Activated T-cell treated with anti-CD3 and anti-CD28 coated beads for 48 hours (primary cell): ENCODE measurements at regions not wholly inside any gene's neighbourhood (a gene's known extent, or its start where the extent isn't known, plus 50 kb on each side); places are given as distances from the start of the nearest gene placed in this dataset.
"Not testable (repeated sequence)": the region's sequence is repeated elsewhere in the genome, so short reads cannot be mapped to it uniquely, and the experiment has no call there.

Experiments
- DNase-seq: peaks from one replicate; pipeline ENCODE4 v3.0.0-alpha.2; 2020; ENCODE audit warnings: low read depth

- no peak for DNase-seq
Observed at GRCh38 chr10:56298941-56299340, 62.1 kb downstream of the ZWINT start.

GRCh38 chr10:56296618-56297017, 64.4 kb downstream of the ZWINT start:
- no peak for DNase-seq

GRCh38 chr10:56288403-56288802, 72.7 kb downstream of the ZWINT start:
- no peak for DNase-seq

GRCh38 chr10:56286096-56286495, 75.0 kb downstream of the ZWINT start:
- no peak for DNase-seq

- DNase-seq: no peak
Observed at GRCh38 chr10:56279270-56279669, 81.8 kb downstream of the ZWINT start.

GRCh38 chr10:56269181-56269580, 91.9 kb downstream of the ZWINT start:
- DNase-seq: no peak

- DNase-seq: no peak
Observed at GRCh38 chr10:56266120-56266519, 94.9 kb downstream of the ZWINT start.

GRCh38 chr10:56258991-56259390, 102.1 kb downstream of the ZWINT start:
- no peak for DNase-seq

- DNase-seq: no peak
Observed at GRCh38 chr10:56258378-56258777, 102.7 kb downstream of the ZWINT start.

GRCh38 chr10:56255298-56255697, 105.8 kb downstream of the ZWINT start:
- no peak for DNase-seq

- DNase-seq: no peak
Observed at GRCh38 chr10:56240471-56240870, 120.6 kb downstream of the ZWINT start.

- no peak for DNase-seq
Observed at GRCh38 chr10:56231436-56231835, 129.6 kb downstream of the ZWINT start.

- no peak for DNase-seq
Observed at GRCh38 chr10:56222237-56222636, 138.8 kb downstream of the ZWINT start.

GRCh38 chr10:56212951-56213350, 148.1 kb downstream of the ZWINT start:
- DNase-seq: no peak

GRCh38 chr10:56181607-56182006, 179.5 kb downstream of the ZWINT start:
- no peak for DNase-seq

- no peak for DNase-seq
Observed at GRCh38 chr10:56178210-56178609, 182.8 kb downstream of the ZWINT start.

GRCh38 chr10:56155091-56155513, 206.0 kb downstream of the ZWINT start:
- DNase-seq: not testable (repeated sequence)

GRCh38 chr10:56146806-56147205, 214.3 kb downstream of the ZWINT start:
- DNase-seq: no peak

- DNase-seq: no peak
Observed at GRCh38 chr10:56142092-56142728, 218.8 kb downstream of the ZWINT start.

GRCh38 chr10:56139405-56139804, 221.7 kb downstream of the ZWINT start:
- DNase-seq: no peak

- no peak for DNase-seq
Observed at GRCh38 chr10:56135828-56136227, 225.2 kb downstream of the ZWINT start.

- no peak for DNase-seq
Observed at GRCh38 chr10:56123247-56123646, 237.8 kb downstream of the ZWINT start.

GRCh38 chr10:56116684-56117083, 244.4 kb downstream of the ZWINT start:
- DNase-seq: no peak

GRCh38 chr10:56109454-56109853, 251.6 kb downstream of the ZWINT start:
- DNase-seq: no peak

GRCh38 chr10:56104923-56105322, 256.1 kb downstream of the ZWINT start:
- DNase-seq: no peak
